ENCODE measurements at regions not wholly inside any gene's neighbourhood (a gene's known extent, or its start where the extent isn't known, plus 50 kb on each side); places are given as distances from the start of the nearest gene placed in this dataset.

DNA sequence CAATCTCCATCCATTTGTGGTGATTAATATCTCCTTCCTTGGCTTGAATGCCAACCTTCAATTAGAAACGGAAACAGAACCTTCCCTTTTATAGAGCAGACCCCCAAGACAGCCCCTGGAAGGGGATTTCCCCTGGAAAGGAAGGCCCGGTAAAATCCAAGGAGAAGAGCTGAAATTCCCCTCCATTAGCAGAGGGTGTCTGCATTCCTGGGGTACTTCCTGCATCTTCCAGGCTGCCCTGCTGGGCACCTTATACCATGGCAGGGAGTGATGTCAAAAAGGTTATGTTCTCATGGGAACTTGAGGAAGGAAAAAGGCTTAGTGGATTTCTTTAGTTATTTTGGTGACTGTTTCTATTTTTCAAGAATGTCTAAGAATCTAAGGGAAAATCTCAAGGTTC, 116.7 kb upstream of the NEO1 start:
- TF ChIP-seq, protein P1, sequence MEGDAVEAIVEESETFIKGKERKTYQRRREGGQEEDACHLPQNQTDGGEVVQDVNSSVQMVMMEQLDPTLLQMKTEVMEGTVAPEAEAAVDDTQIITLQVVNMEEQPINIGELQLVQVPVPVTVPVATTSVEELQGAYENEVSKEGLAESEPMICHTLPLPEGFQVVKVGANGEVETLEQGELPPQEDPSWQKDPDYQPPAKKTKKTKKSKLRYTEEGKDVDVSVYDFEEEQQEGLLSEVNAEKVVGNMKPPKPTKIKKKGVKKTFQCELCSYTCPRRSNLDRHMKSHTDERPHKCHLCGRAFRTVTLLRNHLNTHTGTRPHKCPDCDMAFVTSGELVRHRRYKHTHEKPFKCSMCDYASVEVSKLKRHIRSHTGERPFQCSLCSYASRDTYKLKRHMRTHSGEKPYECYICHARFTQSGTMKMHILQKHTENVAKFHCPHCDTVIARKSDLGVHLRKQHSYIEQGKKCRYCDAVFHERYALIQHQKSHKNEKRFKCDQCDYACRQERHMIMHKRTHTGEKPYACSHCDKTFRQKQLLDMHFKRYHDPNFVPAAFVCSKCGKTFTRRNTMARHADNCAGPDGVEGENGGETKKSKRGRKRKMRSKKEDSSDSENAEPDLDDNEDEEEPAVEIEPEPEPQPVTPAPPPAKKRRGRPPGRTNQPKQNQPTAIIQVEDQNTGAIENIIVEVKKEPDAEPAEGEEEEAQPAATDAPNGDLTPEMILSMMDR (IDR thresholded peaks at IDR 0.05; ENCODE audit: low read depth, low read length, missing input control) = no peak
- TF ChIP-seq RXRA (IDR thresholded peaks at IDR 0.05) (no peak), SP1 (IDR thresholded peaks at IDR 0.05) (no peak), JUND (IDR thresholded peaks at IDR 0.05) (no peak), FOXA1 (IDR thresholded peaks at IDR 0.05) (no peak), HNF4A (conservative IDR thresholded peaks at IDR 0.05) (no peak), YY1 (IDR thresholded peaks at IDR 0.05) (no peak), GABPA (IDR thresholded peaks at IDR 0.05 in 1 of 2, conservative IDR thresholded peaks at IDR 0.05 in 1 of 2) (no peak), TAF1 (conservative IDR thresholded peaks at IDR 0.05) (no peak)
- TF ChIP-seq, protein P2, sequence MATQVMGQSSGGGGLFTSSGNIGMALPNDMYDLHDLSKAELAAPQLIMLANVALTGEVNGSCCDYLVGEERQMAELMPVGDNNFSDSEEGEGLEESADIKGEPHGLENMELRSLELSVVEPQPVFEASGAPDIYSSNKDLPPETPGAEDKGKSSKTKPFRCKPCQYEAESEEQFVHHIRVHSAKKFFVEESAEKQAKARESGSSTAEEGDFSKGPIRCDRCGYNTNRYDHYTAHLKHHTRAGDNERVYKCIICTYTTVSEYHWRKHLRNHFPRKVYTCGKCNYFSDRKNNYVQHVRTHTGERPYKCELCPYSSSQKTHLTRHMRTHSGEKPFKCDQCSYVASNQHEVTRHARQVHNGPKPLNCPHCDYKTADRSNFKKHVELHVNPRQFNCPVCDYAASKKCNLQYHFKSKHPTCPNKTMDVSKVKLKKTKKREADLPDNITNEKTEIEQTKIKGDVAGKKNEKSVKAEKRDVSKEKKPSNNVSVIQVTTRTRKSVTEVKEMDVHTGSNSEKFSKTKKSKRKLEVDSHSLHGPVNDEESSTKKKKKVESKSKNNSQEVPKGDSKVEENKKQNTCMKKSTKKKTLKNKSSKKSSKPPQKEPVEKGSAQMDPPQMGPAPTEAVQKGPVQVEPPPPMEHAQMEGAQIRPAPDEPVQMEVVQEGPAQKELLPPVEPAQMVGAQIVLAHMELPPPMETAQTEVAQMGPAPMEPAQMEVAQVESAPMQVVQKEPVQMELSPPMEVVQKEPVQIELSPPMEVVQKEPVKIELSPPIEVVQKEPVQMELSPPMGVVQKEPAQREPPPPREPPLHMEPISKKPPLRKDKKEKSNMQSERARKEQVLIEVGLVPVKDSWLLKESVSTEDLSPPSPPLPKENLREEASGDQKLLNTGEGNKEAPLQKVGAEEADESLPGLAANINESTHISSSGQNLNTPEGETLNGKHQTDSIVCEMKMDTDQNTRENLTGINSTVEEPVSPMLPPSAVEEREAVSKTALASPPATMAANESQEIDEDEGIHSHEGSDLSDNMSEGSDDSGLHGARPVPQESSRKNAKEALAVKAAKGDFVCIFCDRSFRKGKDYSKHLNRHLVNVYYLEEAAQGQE (IDR thresholded peaks at IDR 0.05) = no peak
- TF ChIP-seq, protein P3, sequence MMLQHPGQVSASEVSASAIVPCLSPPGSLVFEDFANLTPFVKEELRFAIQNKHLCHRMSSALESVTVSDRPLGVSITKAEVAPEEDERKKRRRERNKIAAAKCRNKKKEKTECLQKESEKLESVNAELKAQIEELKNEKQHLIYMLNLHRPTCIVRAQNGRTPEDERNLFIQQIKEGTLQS (IDR thresholded peaks at IDR 0.05) = no peak
